GM18498 (cell line): ENCODE measurements at regions not wholly inside any gene's neighbourhood (a gene's known extent, or its start where the extent isn't known, plus 50 kb on each side); places are given as distances from the start of the nearest gene placed in this dataset.
"Not testable (repeated sequence)": the region's sequence is repeated elsewhere in the genome, so short reads cannot be mapped to it uniquely, and the experiment has no call there.

ENCODE experiments used
- ATAC-seq: cut with Tn5 transposase; IDR thresholded peaks from one replicate; pipeline ENCODE4 v1.9.1; 2021; ENCODE audit warnings: mild to moderate bottlenecking, moderate library complexity; ENCODE audit not compliant: unreplicated experiment

DNA sequence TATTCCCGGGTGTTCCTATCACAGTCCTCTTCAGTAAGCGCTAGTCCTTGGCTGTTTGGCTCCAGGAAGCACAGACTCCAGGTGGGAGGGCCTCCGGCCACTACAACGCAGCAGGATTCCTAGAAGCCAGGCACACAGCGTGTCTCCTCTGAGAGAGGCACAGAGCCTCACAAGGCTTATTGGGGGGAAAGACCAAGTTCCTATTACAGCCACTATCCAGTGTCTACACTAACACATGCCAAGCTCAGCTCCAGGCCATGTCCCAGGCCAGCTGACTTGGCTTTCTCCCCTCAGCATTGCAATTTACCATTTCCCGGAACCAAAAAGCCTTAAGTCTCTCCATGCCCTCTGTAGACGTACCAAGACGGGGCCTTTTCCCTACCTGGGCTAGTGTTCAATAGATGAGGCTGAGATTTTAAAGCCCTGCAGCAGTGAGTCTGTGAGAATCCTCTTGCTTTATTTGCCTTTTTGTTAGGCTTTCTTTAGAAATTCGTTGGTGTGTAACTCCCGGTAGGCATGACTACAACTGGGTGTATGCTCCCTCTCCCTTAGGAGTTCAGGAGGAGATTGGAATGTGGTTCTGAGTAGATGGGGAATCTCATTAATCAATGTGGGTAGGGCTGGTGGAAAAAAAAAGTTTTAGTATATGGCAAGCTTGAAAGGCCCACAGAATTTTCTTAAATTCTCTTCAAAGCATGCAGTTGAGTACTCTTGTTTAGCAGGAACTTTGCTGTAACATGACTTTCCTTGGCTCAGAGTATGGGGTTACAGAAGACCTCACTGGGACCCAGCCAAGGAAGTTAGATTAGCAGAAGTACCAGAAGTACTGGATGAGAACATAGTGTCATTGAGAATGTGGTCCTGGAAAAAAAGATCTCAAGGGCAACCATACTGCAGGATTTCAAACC lies 84.3 kb upstream of the SLC1A3 start:
- ATAC-seq: no peak

DNA sequence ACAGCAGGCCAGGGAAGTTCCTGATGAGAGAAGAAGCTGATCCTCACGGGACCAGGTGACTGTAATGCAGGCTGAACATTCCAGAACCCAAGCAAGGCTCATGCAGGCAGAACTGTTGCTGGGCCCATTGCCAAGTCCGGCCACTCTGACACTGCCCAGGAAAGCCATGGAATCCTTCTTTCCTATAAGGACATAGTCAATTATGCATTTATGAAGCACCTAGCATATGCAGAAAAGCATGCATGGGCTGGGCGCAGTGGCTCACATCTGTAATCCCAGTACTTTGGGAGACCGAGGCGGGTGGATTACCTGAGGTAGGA lies 83.7 kb upstream of the SLC1A3 start:
- no peak for ATAC-seq

DNA sequence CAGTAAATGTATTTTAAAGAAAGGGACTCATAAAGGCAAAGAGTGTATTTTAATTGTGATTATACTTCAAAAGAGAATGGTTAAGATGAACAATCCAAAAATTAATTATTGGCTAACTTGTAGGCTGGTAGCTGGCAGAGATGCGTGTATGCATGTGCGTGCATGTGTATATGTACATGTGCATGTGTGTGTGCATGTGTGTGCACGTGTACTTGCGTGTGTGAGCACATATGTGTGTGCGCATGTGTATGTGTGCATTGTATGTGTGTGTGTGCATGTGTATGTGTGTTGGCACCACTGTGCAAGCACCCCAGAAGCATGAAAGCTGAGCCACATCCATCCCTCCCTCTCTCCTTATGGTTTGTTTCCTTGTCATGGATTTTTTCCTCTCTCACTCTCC lies 83.0 kb upstream of the SLC1A3 start:
- ATAC-seq: no peak

DNA sequence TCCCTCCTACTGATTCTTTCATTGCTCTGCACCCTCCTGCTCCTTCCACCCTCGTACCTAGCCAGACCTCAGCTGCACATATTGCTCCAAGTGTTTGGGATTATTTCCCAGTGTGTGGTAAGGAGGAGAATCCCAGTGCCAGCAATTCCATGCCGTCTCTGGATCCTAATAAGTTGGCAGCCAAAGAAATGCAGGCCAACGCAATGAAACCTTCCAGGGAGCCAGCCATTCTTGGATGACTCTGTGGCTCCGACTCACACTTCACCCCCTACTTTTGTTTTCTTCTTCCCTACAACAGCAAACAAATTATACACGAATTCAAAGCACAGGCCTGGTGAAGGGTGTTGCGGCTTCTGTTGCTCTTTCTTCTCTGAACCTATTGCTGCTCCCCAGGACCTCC lies 82.5 kb upstream of the SLC1A3 start:
- no peak for ATAC-seq

DNA sequence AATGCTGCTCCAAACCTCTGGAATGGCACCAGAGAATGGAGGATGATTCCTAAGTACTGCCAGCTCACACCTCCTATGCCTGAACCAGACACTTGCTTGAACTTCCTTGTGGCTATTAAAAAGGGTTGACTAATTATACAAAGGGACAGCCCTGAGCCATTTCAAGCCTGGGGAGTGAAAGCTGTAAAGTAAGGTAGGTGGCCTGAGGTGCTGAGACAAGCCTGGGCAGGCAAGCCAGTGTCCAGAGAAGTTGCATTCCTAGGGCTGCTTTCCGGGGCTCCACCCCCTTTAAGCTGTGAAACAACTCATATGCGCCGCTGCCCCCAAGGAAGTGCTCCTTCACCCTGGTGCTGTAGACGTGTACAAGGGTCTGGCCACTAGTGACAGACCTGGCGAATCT lies 79.9 kb upstream of the SLC1A3 start:
- ATAC-seq: no peak

DNA sequence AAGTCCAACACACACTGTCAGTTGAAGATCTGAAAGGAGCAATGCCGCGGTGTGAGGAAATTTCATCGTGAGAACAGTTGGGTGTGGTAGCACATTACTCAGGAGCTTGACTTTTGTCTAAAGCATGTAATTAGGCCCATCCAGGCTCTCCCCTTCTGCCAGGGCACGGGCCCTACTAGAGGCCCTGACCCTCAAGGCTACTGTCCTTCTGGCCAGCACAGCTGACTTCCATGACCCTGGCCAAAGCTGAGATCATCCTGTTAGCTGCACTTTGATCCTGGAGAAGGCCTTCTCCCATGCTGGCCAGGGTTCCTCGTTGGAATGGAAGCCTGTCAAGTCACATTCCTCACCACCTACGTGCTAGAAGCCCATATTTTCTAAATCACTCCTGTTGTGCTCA lies 77.8 kb upstream of the SLC1A3 start:
- ATAC-seq: no peak

DNA sequence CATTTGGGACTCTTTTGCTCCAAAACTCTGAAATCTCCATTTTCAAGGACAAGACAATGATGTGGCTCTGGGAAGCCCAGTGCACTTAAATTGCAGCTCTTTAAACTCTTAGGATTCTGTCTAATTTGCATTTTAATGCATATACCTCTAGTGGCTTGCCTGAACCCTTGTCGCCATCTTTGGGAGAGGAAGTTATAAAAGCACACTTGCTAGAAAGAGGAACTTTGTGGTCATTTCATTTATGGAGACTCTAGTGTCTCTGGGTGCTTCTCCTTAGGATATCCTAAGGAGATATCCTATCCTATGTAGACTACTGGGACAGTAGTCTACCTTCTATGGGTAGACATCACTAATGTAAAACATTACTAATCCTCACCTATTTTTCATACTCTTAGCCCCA lies 77.3 kb upstream of the SLC1A3 start:
- no peak for ATAC-seq

DNA sequence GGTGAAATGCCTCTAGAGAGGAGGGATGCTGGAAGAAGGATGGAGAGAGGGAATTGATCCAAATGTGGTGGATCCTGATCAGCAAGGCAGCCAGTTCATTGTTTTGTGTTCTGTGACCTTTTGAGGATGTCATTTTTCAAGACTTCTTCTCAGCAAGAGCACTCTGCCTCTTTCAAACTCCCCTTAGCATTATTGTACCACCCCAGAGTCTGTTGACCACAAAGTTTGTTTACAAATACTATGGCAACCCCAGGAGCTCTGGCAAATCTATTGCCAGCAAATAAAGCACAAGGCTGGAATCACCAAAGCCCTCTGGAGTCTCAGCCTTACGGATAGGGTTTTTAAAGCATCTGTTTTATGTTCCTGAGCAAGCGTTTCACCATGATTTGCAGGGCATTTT lies 76.2 kb upstream of the SLC1A3 start:
- no peak for ATAC-seq

DNA sequence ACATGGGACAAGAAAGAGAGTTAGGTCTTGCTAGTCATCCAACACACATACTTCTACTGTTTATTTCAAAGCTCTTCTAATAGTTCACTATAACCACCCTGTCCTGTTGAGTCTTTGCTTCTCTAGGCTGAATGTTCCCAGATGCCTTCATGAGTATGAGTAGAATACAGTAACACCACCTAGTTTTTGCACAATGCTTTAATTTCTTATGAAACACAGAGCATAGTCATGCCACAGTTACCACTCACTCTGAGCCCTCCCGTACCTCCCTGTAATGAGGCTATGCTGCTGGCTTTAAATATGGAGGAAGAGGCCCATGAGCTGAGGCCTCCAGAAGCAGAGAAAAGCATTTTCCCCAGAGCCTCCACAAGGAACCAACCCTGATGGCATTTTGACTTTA lies 75.0 kb upstream of the SLC1A3 start:
- ATAC-seq: no peak

DNA sequence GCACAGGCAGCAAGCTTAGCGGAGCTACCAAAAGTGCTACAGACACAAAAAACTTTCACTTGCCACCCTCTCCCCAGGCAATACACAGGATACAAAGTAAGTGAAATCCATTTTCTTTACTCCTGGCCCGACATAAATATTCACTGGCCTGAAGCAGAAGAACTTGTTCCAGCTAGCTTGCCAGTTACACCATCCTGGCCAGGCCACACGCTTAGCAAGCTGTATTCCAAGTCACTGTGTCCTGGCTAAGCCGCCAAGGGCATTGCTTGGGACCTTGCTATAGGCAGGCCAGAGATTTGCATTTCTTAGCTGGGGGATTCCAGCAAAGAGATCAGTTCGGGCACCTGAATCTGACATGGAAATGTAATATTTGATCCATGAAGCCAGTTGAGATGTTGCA lies 71.0 kb upstream of the SLC1A3 start:
- ATAC-seq: no peak

DNA sequence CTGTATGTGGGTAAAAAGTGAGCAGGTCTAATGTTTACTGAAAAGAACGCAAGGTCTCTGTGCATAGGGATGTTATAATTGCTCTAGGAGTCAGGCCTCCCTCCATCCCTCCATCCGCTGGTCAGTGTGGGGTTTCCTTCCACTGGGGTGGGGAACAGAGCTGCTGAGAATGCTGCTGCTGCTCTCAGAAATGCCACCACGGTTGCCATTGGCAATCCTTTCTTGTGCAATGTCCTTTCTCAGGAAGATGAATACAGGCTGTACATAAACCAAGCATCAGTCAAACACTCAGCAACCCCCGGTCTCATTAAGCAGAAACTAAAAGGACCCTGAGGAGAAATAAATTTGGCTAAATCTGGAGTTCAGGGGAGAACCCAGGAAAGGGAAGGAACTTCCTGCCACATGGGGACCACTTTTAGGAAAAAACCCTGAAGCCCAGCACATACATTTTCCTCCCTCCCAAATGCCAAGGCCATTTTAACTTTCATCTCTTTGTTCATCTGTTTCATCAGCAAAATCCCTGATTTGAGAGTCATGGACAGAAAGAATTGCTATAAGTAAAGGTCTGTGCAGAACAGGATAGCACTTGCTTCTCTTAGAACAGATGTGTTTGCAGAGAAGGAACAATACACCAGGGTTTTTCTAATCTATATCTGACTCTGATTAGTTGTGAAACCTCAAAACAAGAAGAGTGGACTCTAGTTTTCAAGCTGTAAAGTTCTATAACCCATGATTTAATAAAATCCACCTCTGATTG lies 70.4 kb upstream of the SLC1A3 start:
- no peak for ATAC-seq

DNA sequence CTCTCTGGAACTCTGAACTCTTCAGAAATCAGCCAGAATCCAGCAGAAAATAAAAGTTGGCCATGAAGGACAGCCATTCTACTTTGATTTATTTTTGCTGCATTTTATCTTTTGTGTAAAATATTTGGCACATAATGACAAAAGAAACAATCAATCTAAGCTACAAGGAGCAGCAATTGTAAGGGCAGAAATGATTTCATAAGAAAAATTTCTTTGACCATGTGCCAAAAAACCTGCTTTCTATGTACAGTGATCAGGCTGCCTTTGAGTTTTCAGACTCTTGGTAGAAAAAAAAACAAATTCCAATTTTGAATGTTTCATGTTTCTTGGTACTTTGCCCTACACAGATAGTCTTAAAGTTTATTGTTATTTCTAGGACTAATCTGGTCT lies 69.8 kb upstream of the SLC1A3 start:
- ATAC-seq: no peak

DNA sequence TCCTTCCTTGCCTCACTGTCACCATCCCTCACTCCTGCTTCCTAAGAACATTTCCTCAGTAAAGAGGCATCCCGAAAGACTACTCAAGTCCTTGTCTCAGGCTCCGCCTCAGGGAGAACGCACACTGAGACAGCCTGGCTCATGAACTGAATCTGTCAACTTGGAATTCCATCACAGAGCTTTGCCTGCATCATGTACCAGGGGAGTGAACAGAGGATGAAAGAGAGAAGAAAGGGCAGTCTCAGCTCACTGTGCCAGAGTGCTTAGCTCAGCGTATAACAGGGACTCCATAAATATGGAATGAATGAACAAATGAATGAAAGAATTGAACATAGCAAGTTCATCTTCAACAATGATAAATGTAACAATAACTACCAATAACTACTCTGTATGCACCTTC lies 68.7 kb upstream of the SLC1A3 start:
- ATAC-seq: no peak

DNA sequence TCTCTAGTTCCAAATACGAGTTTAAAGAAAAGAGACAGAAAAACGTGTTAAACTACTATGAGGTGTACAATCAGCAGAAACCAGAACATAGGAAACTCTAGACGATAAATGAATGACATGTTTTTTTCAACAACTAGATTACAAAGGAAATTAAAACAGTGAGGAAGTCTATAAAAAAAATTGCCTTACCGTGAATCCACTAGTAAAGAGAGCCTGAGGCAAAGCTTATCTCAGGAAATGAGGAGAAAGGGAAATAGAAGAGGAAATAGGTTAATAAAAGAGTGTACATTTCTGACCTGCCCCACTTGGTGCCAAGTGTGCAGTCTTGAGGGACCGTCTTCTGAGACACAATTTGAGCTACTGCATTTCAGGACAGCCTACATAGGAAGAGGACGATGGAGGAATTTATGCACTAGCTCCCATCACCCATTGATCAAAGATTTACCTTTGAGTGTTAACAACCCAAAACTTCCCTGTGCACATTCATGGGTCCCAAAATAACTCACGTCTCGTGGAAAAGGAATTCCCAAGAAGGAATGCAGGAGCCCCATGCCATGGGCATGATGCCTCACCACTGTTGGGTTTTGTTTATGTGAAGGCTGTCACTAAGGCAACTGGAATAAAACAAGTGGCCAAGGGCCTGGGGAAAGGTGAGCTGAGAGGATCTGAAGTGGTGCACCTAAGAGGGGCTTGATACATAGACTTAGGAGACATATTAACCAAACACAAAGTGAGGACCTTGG lies 53.6 kb upstream of the SLC1A3 start:
- no peak for ATAC-seq

DNA sequence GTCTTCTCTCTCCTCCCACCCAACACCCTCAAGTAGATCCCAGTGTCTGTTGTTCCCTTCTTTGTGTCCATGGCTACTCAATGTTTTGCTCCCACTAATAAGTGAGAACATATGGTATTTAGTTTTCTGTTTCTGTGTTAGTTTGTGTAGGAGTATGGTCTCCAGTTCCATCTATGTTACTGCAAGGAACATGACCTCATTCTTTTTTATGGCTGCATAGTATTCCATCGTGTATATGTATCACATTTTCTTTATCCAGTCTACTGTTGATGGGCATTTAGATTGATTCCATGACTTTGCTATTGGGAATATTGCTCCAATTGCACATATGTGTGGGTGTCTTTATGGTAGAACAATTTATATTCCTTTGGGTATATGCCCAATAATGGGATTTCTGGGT lies 51.4 kb upstream of the SLC1A3 start:
- not testable (repeated sequence) for ATAC-seq
